Chondrocyte (in vitro differentiated cells): ENCODE measurements at regions not wholly inside any gene's neighbourhood (a gene's known extent, or its start where the extent isn't known, plus 50 kb on each side); places are given as distances from the start of the nearest gene placed in this dataset.

Experiments used
- DNase-seq: peaks from one replicate; pipeline ENCODE4 v3.0.0; 2021; ENCODE audit warnings: mixed read lengths, low spot score
- H3K27ac Mint-ChIP-seq: one replicate; pipeline ENCODE4 v1.8.0; 2021; ENCODE audit warnings: mild to moderate bottlenecking, moderate library complexity, mixed read lengths; ENCODE audit not compliant: unreplicated experiment
- H3K27me3 Mint-ChIP-seq: 2 replicates; pipeline ENCODE4 v1.8.0; 2021; ENCODE audit warnings: low read depth, mixed read lengths
- H3K36me3 Mint-ChIP-seq: 2 replicates; pipeline ENCODE4 v1.8.0; 2021; ENCODE audit warnings: low read depth, mixed read lengths
- H3K4me1 Mint-ChIP-seq: 2 replicates; pipeline ENCODE4 v1.8.0; 2021; ENCODE audit warnings: low read depth, mild to moderate bottlenecking, mixed read lengths
- H3K4me3 Mint-ChIP-seq: one replicate; pipeline ENCODE4 v1.8.0; 2021; ENCODE audit warnings: mild to moderate bottlenecking, moderate library complexity, mixed read lengths; ENCODE audit not compliant: unreplicated experiment
- H3K9me3 Mint-ChIP-seq: 2 replicates; pipeline ENCODE4 v1.8.0; 2021; ENCODE audit warnings: low read depth, mixed read lengths
- CTCF ChIP-seq: fragments of 200-600 bp; sonication (generic); IDR thresholded peaks from 2 replicates; pipeline ENCODE4 v1.5.0; 2021; ENCODE audit warnings: antibody characterized with exemption, mild to moderate bottlenecking, moderate library complexity

DNA sequence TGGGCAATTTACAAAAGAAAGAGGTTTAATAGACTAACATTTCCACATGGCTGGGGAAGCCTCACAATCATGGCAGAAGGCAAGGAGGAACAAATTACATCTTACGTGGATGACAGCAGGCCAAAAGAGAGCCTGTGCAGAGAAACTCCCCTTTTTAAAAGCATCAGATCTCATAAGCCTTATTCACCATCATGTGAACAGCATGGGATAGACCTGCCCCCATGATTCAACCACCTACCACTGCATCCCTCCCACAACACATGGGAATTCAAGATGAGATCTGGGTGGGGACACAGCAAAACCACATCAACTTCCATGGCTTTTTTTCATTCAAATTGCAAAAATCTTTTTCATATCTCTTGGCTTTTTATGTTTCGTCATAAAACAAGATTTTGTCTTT, 67.6 kb upstream of the GADL1 start:
- H3K36me3 Mint-ChIP-seq = peaks cover 8% of the 10 kb centered on the region
- peaks cover 6% of the 10 kb centered on the region for H3K27me3 Mint-ChIP-seq
- H3K4me3 Mint-ChIP-seq = no peak overlapping the region
- H3K4me1 Mint-ChIP-seq = no peaks in the 10 kb centered on the region
- no peak for DNase-seq
- no peak overlapping the region for H3K27ac Mint-ChIP-seq
- no peak for TF ChIP-seq CTCF
- peaks cover 24% of the 10 kb centered on the region for H3K9me3 Mint-ChIP-seq

DNA sequence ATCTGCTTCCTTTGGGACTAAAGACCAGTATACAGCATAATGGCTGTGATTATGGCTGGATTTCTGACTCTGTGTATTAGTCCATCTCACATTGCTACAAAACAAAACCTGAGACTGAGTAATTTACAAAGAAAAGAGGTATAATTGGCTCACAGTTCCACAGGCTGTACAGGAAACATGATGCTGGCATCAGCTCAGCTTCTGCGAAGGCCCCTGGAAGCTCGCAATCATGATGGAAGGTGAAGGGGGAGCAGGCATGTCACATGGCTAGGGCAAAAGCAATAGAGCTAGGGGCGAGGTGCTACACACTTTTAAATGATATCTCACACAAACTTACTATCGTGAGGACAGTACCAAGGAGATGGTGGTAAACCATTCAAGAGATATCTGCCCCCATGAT, 68.0 kb upstream of the GADL1 start:
- Mint-ChIP-seq H3K27ac (no peak overlapping the region), H3K4me3 (no peak overlapping the region), H3K9me3 (peaks cover 22% of the 10 kb centered on the region)

GRCh38 chr3:30963223-30963722, 68.8 kb upstream of the GADL1 start:
- Mint-ChIP-seq H3K27me3 (peaks cover 11% of the 10 kb centered on the region), H3K36me3 (peaks cover 4% of the 10 kb centered on the region), H3K4me1 (no peaks in the 10 kb centered on the region), H3K9me3 (peaks cover 17% of the 10 kb centered on the region), H3K27ac (no peak overlapping the region), H3K4me3 (no peak overlapping the region)
- DNase-seq = no peak
- TF ChIP-seq CTCF = no peak

More for the DNA sequence above, 68.0 kb upstream of the GADL1 start:
- peaks cover 6% of the 10 kb centered on the region for H3K27me3 Mint-ChIP-seq
- no peak for DNase-seq
- peaks cover 6% of the 10 kb centered on the region for H3K36me3 Mint-ChIP-seq
- TF ChIP-seq CTCF = no peak
- H3K4me1 Mint-ChIP-seq = no peaks in the 10 kb centered on the region

DNA sequence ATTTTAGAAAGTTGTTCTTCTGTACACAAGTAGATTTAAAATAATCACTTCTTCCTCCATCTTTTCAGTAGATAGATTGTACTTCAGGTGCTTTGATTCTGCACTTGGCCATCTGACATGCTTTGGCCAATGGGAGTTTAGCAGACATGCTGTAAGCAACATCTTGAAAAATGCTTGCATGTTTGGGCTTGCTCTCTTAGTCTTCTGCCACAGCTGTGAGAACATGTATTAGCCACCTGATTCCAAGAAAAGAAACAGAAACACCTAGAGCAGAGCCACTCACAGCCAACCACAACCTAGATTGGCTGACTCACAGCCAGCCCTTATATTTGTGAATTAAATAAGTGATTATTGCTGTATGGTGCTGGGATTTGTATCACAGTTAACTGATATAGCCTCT, 70.2 kb upstream of the GADL1 start:
- Mint-ChIP-seq H3K9me3 (peaks cover 6% of the 10 kb centered on the region), H3K4me1 (no peaks in the 10 kb centered on the region), H3K36me3 (no peaks in the 10 kb centered on the region), H3K27me3 (peaks cover 11% of the 10 kb centered on the region), H3K4me3 (no peak overlapping the region), H3K27ac (no peak overlapping the region)
- no peak for TF ChIP-seq CTCF
- no peak for DNase-seq

GRCh38 chr3:30966896-30967295, 72.4 kb upstream of the GADL1 start:
- no peak overlapping the region for H3K27ac Mint-ChIP-seq
- peaks cover 5% of the 10 kb centered on the region for H3K9me3 Mint-ChIP-seq
- H3K27me3 Mint-ChIP-seq = peaks cover 11% of the 10 kb centered on the region
- no peaks in the 10 kb centered on the region for H3K36me3 Mint-ChIP-seq
- H3K4me3 Mint-ChIP-seq = no peak overlapping the region
- no peak for TF ChIP-seq CTCF
- DNase-seq = no peak
- H3K4me1 Mint-ChIP-seq = no peaks in the 10 kb centered on the region
